GM12878 (cell line): ENCODE measurements at regions not wholly inside any gene's neighbourhood (a gene's known extent, or its start where the extent isn't known, plus 50 kb on each side); places are given as distances from the start of the nearest gene placed in this dataset.

ENCODE experiments used
- MTA2 ChIP-seq: fragments of 450-650 bp; IDR thresholded peaks from 2 replicates; pipeline ENCODE4 v1.6.1; 2016; ENCODE audit warnings: low read depth, mild to moderate bottlenecking, moderate library complexity
- NR2C1 ChIP-seq: fragments of 450-650 bp; IDR thresholded peaks from 2 replicates; pipeline ENCODE4 v1.6.1; 2017; ENCODE audit warnings: antibody characterized with exemption, mild to moderate bottlenecking, moderate library complexity
- POLR2AphosphoS5 ChIP-seq: IDR thresholded peaks from 2 replicates; pipeline ENCODE4 v1.6.1; 2011; ENCODE audit warnings: mild to moderate bottlenecking, low read length, inconsistent platforms
- SIN3A ChIP-seq: IDR thresholded peaks from 2 replicates; pipeline ENCODE4 v1.6.1; 2012; ENCODE audit warnings: low read depth, low read length, improper control_type of control experiment
- SUPT20H ChIP-seq: IDR thresholded peaks from 2 replicates; pipeline ENCODE4 v1.6.1; 2011; ENCODE audit warnings: low read depth, mild to moderate bottlenecking, low read length, moderate library complexity, borderline replicate concordance; ENCODE audit not compliant: control insufficient read depth
- SUZ12 ChIP-seq: fragments of 200-600 bp; sonication (generic); IDR thresholded peaks from one replicate; pipeline ENCODE4 v1.6.1; 2018; ENCODE audit warnings: antibody characterized with exemption, mild to moderate bottlenecking; ENCODE audit not compliant: unreplicated experiment
- TF ChIP-seq, protein P1 (sequence below), 3 experiments: IDR thresholded peaks in 2 of 3; conservative IDR thresholded peaks in 1 of 3; 2 replicates each; pipeline ENCODE4 v1.5.1; 2011; ENCODE audit warnings: low read depth in 3 of 3, low read length in 3 of 3, mild to moderate bottlenecking in 3 of 3, control low read depth in 2 of 3, moderate library complexity in 2 of 3, inconsistent platforms in 1 of 3, mixed read lengths in 1 of 3; ENCODE audit not compliant: control insufficient read depth in 2 of 3, insufficient read depth in 1 of 3; ENCODE audit errors: extremely low read depth in 1 of 3

DNA sequence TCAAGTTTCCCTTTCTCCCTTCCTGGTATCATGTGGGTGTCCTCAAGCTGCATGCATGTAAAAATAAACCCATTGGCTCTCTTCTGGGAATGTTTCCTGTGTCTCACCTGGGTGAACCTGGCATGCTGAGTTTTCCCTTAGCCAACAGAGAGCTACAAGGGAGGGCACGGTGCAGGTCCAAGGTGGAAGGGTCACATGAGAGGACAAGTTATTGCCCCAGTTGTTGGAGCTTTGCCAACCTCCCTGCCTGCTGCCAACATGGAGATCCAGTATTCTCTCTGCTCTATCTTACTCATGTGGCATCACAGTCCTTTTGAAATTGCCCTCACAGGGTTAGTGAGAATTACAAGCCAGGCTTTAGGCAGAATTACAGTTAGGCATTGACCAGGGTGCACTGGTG lies 196.1 kb upstream of the GYPA start:
- TF ChIP-seq SUZ12 (no peak), NR2C1 (no peak), SIN3A (no peak), SUPT20H (no peak), POLR2AphosphoS5 (no peak), MTA2 (no peak)
- TF ChIP-seq, protein P1, sequence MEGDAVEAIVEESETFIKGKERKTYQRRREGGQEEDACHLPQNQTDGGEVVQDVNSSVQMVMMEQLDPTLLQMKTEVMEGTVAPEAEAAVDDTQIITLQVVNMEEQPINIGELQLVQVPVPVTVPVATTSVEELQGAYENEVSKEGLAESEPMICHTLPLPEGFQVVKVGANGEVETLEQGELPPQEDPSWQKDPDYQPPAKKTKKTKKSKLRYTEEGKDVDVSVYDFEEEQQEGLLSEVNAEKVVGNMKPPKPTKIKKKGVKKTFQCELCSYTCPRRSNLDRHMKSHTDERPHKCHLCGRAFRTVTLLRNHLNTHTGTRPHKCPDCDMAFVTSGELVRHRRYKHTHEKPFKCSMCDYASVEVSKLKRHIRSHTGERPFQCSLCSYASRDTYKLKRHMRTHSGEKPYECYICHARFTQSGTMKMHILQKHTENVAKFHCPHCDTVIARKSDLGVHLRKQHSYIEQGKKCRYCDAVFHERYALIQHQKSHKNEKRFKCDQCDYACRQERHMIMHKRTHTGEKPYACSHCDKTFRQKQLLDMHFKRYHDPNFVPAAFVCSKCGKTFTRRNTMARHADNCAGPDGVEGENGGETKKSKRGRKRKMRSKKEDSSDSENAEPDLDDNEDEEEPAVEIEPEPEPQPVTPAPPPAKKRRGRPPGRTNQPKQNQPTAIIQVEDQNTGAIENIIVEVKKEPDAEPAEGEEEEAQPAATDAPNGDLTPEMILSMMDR (IDR thresholded peaks at IDR 0.05 in 2 of 3, conservative IDR thresholded peaks at IDR 0.05 in 1 of 3; ENCODE audit: control insufficient read depth in 2 of 3, extremely low read depth in 1 of 3, insufficient read depth in 1 of 3, low read depth in 3 of 3, low read length in 3 of 3), result no peak
